Activated T-cell treated with anti-CD3 and anti-CD28 coated beads for 24 hours (primary cell): ENCODE measurements at regions not wholly inside any gene's neighbourhood (a gene's known extent, or its start where the extent isn't known, plus 50 kb on each side); places are given as distances from the start of the nearest gene placed in this dataset.
A peak's percentile ranks its signal among the peaks of the same experiment; 100 is the strongest.

Source experiments
- DNase-seq: peaks from one replicate; pipeline ENCODE4 v3.0.0-alpha.2; 2020; ENCODE audit warnings: low read depth

DNA sequence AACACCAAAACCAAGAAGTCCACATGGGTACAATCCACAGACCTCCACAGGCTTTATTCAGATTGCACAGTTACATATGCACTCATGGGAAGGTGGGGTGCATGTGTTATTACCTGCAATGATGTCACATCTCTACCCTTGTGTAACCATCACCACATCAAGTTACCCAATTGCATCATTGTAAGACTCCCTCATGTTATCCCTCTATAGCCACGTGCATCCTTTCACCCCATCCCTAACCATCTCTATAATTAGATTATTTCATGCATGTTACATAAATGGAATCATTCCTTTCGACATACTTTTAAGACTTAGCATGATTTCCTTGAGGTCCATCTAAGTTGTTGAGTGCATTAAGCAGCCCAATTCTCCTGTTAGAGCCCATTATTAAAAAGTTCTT is 408.2 kb upstream of the C16orf82 start:
- DNase-seq = no peak

- DNase-seq = no peak
Observed at GRCh38 chr16:26658915-26659314, 407.8 kb upstream of the C16orf82 start.

DNA sequence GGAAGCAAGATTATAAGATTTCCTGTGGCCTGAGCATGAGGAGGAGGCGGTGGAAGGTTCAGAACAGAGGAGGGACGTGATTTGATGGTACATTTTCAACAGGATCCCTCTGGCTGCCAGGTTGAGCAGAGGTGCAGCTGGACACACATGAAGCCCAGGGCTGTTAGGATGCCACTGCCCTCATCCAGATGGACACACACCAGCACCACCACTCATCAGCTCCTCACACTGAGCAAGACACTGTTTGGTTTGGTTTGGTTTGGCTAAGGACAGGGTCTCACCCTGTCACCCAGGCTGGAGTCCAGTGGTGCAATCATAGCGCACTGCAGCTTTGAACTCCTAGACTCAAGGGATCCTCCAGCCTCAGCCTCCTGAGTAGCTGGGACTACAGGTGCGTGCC is 402.6 kb upstream of the C16orf82 start:
- DNase-seq = no peak

- DNase-seq = peak; percentile 6
Observed at GRCh38 chr16:26665166-26665939, 401.4 kb upstream of the C16orf82 start.

DNA sequence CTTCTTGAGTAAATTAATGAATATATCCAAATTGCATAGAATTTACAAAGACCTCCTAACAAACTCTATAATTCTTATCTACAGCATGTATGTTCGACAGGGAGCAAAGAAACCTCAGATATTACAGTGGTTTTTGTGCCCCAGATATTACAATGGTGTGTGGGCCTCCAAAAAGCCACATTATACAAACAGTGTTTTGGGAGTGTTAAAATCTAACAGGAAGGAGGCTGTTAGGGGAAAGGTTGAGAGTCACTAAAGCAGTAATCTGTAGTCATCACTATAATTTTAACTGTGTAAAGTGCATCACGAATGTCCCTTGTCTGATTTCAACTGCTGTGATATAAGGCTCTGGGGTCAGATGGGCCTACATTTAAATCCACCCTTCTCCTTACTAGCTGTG is 400.2 kb upstream of the C16orf82 start:
- no peak for DNase-seq

GRCh38 chr16:26667307-26667706 is 399.4 kb upstream of the C16orf82 start:
- no peak for DNase-seq

GRCh38 chr16:26668026-26668425 is 398.7 kb upstream of the C16orf82 start:
- no peak for DNase-seq

GRCh38 chr16:26672206-26672605 is 394.5 kb upstream of the C16orf82 start:
- DNase-seq = peak; percentile 35

DNA sequence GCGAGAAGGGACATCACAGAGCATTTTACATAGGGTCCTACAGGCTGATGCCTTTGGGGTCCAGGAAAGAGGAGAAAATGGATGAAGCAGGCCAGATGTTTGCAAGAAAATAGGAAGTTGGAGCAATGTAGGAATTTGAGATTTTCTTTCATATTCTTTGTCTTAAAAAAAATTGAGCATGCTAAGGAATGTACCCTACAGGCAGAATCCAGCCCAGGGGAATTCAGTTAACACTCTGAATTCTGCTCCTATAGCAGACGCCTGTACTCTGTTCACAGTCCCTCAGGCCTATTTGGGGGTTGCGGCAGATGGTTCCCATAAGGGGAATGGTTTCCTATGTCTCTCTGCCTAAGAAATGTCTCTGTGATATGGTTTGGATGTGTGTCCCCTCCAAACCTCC is 393.7 kb upstream of the C16orf82 start:
- DNase-seq = no peak

DNA sequence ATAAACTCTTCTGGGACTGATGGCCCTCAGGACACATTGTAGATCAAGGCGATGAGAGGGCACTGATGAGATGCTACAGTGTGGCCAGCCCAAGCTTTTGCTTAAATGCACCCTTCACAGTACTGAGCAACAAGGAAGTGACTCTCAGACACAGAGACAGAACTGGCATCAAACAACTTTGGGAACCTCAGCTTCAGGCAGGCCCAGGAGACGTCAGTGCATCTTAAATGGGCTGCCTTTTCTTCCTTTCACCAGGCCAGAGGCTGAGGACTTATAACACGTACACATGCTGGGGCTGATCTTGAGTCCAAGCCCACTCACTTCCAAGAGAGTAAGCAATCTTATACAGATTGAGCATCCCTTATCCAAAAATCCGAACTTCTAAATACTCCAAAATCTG is 386.1 kb upstream of the C16orf82 start:
- DNase-seq = no peak

- DNase-seq = no peak
Observed at GRCh38 chr16:26688105-26688504, 378.6 kb upstream of the C16orf82 start.

GRCh38 chr16:26688699-26689098 is 378.0 kb upstream of the C16orf82 start:
- no peak for DNase-seq

DNA sequence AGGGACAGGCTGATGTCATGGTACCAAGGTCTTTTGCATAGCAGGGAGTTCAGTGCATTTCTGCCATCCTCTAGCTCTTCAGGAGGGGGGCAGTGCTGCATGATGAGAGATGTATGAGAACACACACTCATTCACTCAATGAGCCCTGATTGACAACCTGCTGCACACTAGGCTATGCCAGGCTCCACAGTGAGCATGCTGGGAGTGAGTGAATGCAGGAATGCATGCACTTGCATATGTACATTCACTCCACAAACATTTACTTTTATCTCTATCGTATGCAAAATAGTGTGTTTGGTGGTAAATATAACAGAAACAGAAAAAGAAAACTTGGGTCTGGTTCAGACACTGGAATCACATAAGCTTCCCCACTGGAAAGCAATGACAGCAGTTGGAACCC is 374.1 kb upstream of the C16orf82 start:
- DNase-seq = no peak

- no peak for DNase-seq
Observed at GRCh38 chr16:26697807-26698206, 368.9 kb upstream of the C16orf82 start.

DNA sequence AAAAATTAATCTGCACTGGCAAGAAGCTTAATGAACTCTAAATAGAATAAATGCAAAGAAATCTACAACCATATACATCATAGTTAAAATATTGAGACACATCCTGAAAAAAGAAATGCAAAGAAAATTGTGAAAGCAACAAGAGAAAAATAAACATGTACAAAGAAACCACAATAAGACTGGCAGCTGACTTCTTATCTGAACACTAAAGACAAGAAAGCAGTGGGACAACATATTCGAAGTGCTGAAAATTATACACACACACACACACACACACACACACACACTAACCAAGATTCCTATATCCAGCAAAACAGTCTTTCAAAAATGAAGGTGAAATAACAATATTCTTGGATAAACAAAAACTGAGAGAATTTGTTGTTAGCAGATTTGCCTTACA is 366.5 kb upstream of the C16orf82 start:
- DNase-seq = no peak

GRCh38 chr16:26701243-26701886 is 365.4 kb upstream of the C16orf82 start:
- no peak for DNase-seq

DNA sequence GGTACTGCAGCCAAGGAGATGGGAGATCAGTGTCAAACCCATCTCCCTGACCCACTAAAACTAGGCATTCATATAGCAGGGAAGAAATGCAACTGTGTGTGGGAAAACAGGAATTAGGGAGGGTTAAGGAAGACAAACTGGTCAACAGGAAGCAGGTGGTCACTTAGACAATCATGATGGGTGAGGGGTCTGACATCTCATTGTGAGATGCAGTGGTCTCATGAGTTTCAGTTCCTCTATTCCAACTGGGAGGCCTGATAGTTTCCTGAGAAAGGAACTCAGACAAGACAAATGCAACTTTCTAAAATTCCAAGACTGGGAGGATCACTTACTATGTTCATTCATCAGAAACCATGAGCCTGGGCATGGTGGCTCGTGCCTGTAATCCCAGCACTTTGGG is 361.4 kb upstream of the C16orf82 start:
- no peak for DNase-seq

GRCh38 chr16:26708428-26708827 is 358.3 kb upstream of the C16orf82 start:
- DNase-seq = no peak

- DNase-seq = no peak
Observed at GRCh38 chr16:26709175-26709574, 357.6 kb upstream of the C16orf82 start.

- DNase-seq = no peak
Observed at GRCh38 chr16:26709754-26710153, 357.0 kb upstream of the C16orf82 start.

DNA sequence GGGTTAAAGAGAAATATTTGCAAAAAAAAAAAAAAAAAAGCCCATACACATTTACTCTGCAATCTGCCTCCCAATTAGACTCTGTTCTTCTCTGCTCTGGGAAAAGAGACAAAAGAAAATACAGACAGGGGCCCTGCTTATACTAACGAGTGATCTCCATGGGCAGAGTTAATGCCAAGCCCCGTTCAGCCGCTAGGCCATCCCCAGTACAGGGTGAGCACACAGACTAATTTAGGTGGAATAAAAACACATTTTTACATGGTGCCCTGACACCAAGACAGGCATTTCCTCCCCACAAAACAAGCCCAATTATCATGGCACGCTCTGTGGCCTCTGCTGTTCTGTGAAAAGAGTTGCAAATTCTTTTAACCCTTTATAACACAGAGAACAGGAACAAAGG is 356.3 kb upstream of the C16orf82 start:
- no peak for DNase-seq

GRCh38 chr16:26712876-26713275 is 353.9 kb upstream of the C16orf82 start:
- DNase-seq = no peak

GRCh38 chr16:26715969-26716368 is 350.8 kb upstream of the C16orf82 start:
- DNase-seq = no peak

DNA sequence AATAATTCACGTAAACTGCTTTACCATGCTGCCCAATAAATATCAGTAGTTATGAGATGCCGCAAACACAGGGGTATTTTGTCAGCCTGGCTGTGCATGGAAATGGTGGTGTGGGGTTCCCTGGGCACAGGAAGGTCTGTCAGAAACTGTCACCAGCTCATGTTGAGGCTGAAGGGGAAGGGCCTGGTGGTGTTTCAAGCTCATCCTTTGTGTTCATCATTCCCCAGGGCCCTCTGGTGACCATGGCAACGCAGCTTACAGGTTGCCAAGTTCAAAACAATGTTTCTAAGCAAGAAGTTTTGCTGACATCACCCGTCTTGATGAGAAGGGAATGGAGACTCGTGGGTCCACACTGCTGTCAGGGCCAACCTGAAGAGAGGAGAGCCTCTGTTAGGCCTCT is 348.9 kb upstream of the C16orf82 start:
- DNase-seq = no peak
